ENCODE measurements at regions not wholly inside any gene's neighbourhood (a gene's known extent, or its start where the extent isn't known, plus 50 kb on each side); places are given as distances from the start of the nearest gene placed in this dataset.

GRCh38 chr2:215727507-215728503 is 285.5 kb downstream of the MREG start (continued):
- TF ChIP-seq, protein P1, sequence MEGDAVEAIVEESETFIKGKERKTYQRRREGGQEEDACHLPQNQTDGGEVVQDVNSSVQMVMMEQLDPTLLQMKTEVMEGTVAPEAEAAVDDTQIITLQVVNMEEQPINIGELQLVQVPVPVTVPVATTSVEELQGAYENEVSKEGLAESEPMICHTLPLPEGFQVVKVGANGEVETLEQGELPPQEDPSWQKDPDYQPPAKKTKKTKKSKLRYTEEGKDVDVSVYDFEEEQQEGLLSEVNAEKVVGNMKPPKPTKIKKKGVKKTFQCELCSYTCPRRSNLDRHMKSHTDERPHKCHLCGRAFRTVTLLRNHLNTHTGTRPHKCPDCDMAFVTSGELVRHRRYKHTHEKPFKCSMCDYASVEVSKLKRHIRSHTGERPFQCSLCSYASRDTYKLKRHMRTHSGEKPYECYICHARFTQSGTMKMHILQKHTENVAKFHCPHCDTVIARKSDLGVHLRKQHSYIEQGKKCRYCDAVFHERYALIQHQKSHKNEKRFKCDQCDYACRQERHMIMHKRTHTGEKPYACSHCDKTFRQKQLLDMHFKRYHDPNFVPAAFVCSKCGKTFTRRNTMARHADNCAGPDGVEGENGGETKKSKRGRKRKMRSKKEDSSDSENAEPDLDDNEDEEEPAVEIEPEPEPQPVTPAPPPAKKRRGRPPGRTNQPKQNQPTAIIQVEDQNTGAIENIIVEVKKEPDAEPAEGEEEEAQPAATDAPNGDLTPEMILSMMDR (IDR thresholded peaks at IDR 0.05; ENCODE audit: control extremely low read depth in 1 of 3, insufficient read depth in 1 of 3, low read depth in 1 of 3, low read length in 3 of 3): no peak

Data from H1 (cell line).